ENCODE measurements at regions not wholly inside any gene's neighbourhood (a gene's known extent, or its start where the extent isn't known, plus 50 kb on each side); places are given as distances from the start of the nearest gene placed in this dataset.

GRCh38 chr13:84208246-84208910 lies 326.1 kb upstream of the SLITRK1 start:
- DNase-seq (ENCODE audit: low spot score), result no peak
- no peak for TF ChIP-seq CTCF (IDR thresholded peaks at IDR 0.05; ENCODE audit: borderline replicate concordance, control extremely low read depth, extremely low read depth, insufficient read depth, missing control alignments)
- in situ Hi-C loops (cut with MboI; ENCODE audit: low sequenced_read_pairs, unreplicated experiment), result no loop called here

- in situ Hi-C loops (cut with MboI; ENCODE audit: low sequenced_read_pairs, unreplicated experiment), result no loop called here
- no peak for TF ChIP-seq CTCF (IDR thresholded peaks at IDR 0.05; ENCODE audit: borderline replicate concordance, control extremely low read depth, extremely low read depth, insufficient read depth, missing control alignments)
- DNase-seq (ENCODE audit: low spot score), result no peak
Measured at GRCh38 chr13:84207509-84207908, 325.2 kb upstream of the SLITRK1 start.

GRCh38 chr13:84200971-84201370 lies 318.7 kb upstream of the SLITRK1 start:
- in situ Hi-C loops (cut with MboI; ENCODE audit: low sequenced_read_pairs, unreplicated experiment), result no loop called here
- no peak for DNase-seq (ENCODE audit: low spot score)
- TF ChIP-seq CTCF (IDR thresholded peaks at IDR 0.05; ENCODE audit: borderline replicate concordance, control extremely low read depth, extremely low read depth, insufficient read depth, missing control alignments), result no peak

GRCh38 chr13:84192125-84192524 lies 309.9 kb upstream of the SLITRK1 start:
- in situ Hi-C loops (cut with MboI; ENCODE audit: low sequenced_read_pairs, unreplicated experiment), result no loop called here
- no peak for DNase-seq (ENCODE audit: low spot score)
- no peak for TF ChIP-seq CTCF (IDR thresholded peaks at IDR 0.05; ENCODE audit: borderline replicate concordance, control extremely low read depth, extremely low read depth, insufficient read depth, missing control alignments)

GRCh38 chr13:84191139-84191538 lies 308.9 kb upstream of the SLITRK1 start:
- in situ Hi-C loops (cut with MboI; ENCODE audit: low sequenced_read_pairs, unreplicated experiment), result no loop called here
- no peak for TF ChIP-seq CTCF (IDR thresholded peaks at IDR 0.05; ENCODE audit: borderline replicate concordance, control extremely low read depth, extremely low read depth, insufficient read depth, missing control alignments)
- no peak for DNase-seq (ENCODE audit: low spot score)

- TF ChIP-seq CTCF (IDR thresholded peaks at IDR 0.05; ENCODE audit: borderline replicate concordance, control extremely low read depth, extremely low read depth, insufficient read depth, missing control alignments), result no peak
- in situ Hi-C loops (cut with MboI; ENCODE audit: low sequenced_read_pairs, unreplicated experiment), result no loop called here
- DNase-seq (ENCODE audit: low spot score), result no peak
Measured at GRCh38 chr13:84187626-84188025, 305.4 kb upstream of the SLITRK1 start.

Data from GM13976 (cell line).